RWPE2 (cell line): ENCODE measurements at regions not wholly inside any gene's neighbourhood (a gene's known extent, or its start where the extent isn't known, plus 50 kb on each side); places are given as distances from the start of the nearest gene placed in this dataset.

Experiments used
- ATAC-seq: fragments of 200-7000 bp; cut with Tn5 transposase; 3 replicates; pipeline ENCODE4 v1.9.1; 2021; ENCODE audit warnings: low read depth
- DNase-seq: peaks from one replicate; pipeline ENCODE4 v3.0.0-alpha.2; 2020; ENCODE audit warnings: low spot score
- H3K27ac ChIP-seq: fragments of 450-650 bp; 2 replicates; pipeline ENCODE4 v1.5.1; 2017; ENCODE audit warnings: mild to moderate bottlenecking; ENCODE audit not compliant: poor library complexity, severe bottlenecking
- H3K27me3 ChIP-seq: fragments of 250-450 bp; sonication (Bioruptor Pico); 2 replicates; pipeline ENCODE4 v1.5.1; 2021; ENCODE audit warnings: mild to moderate bottlenecking, moderate library complexity; ENCODE audit not compliant: insufficient read depth, poor library complexity, severe bottlenecking
- H3K36me3 ChIP-seq: fragments of 250-450 bp; sonication (Bioruptor Pico); 2 replicates; pipeline ENCODE4 v1.5.1; 2020; ENCODE audit warnings: low read depth, mild to moderate bottlenecking, moderate library complexity
- H3K4me1 ChIP-seq: fragments of 250-450 bp; sonication (Bioruptor Pico); 2 replicates; pipeline ENCODE4 v1.5.1; 2021; ENCODE audit warnings: mild to moderate bottlenecking, moderate library complexity; ENCODE audit not compliant: insufficient read depth, poor library complexity, severe bottlenecking
- H3K4me3 ChIP-seq: fragments of 250-450 bp; sonication (Bioruptor Pico); 2 replicates; pipeline ENCODE4 v1.5.1; 2021; ENCODE audit warnings: mild to moderate bottlenecking, moderate library complexity; ENCODE audit not compliant: severe bottlenecking
- H3K9me3 ChIP-seq: fragments of 250-450 bp; sonication (Bioruptor Pico); 2 replicates; pipeline ENCODE4 v1.5.1; 2021; ENCODE audit warnings: mild to moderate bottlenecking, moderate library complexity; ENCODE audit not compliant: severe bottlenecking
- TF ChIP-seq, protein P1 (sequence below): fragments of 450-650 bp; IDR thresholded peaks from one replicate; pipeline ENCODE4 v1.5.1; 2017; ENCODE audit warnings: mild to moderate bottlenecking, moderate library complexity; ENCODE audit not compliant: poor library complexity, severe bottlenecking

DNA sequence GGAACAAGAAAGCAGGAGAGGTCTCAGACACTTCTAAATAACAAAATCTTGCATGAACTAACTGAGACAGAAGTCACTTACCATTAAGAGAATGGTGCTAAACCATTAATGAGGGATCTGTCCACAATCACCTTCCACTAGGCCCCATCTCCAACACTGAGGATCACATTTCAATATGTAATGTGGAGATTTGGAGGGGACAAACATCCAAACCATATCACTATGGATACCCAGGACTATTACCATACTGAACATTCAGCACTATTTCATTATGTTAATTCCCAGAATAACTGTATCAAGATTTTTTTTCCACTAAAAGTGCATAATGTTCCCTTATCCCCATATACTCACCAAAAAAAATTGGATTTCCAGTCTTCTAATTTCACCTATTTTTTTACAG, 491.8 kb downstream of the LMO7 start:
- DNase-seq (no peak), ATAC-seq (no peak)
- Histone ChIP-seq H3K27ac (no peak overlapping the region), H3K36me3 (no peaks in the 10 kb centered on the region), H3K4me1 (no peaks in the 10 kb centered on the region), H3K4me3 (no peak overlapping the region), H3K27me3 (no peaks in the 10 kb centered on the region), H3K9me3 (no peaks in the 10 kb centered on the region)
- TF ChIP-seq, protein P1, sequence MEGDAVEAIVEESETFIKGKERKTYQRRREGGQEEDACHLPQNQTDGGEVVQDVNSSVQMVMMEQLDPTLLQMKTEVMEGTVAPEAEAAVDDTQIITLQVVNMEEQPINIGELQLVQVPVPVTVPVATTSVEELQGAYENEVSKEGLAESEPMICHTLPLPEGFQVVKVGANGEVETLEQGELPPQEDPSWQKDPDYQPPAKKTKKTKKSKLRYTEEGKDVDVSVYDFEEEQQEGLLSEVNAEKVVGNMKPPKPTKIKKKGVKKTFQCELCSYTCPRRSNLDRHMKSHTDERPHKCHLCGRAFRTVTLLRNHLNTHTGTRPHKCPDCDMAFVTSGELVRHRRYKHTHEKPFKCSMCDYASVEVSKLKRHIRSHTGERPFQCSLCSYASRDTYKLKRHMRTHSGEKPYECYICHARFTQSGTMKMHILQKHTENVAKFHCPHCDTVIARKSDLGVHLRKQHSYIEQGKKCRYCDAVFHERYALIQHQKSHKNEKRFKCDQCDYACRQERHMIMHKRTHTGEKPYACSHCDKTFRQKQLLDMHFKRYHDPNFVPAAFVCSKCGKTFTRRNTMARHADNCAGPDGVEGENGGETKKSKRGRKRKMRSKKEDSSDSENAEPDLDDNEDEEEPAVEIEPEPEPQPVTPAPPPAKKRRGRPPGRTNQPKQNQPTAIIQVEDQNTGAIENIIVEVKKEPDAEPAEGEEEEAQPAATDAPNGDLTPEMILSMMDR: no peak

DNA sequence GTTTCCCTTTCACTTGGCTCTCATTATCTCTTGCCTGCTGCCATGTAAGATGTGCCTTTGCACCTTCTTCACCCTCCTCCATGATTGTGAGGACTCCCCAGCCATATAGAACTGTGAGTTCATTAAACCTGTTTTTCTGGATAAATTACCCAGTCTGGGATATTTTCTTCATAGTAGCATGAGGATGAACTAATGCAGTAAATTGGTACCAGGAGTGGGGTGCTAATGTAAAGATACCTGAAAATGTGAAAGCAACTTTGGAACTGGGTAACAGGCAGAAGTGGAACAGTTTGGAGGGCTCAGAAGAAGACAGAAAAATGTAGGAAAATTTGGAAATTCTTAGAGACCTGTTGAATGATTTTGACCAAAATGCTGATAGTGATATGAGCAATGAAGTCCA, 487.4 kb downstream of the LMO7 start:
- TF ChIP-seq, protein P1: no peak
- H3K36me3 ChIP-seq: no peaks in the 10 kb centered on the region
- DNase-seq (no peak), ATAC-seq (no peak)
- H3K9me3 ChIP-seq: no peaks in the 10 kb centered on the region
- no peak overlapping the region for H3K27ac ChIP-seq
- no peaks in the 10 kb centered on the region for H3K4me1 ChIP-seq
- H3K4me3 ChIP-seq: no peak overlapping the region
- no peaks in the 10 kb centered on the region for H3K27me3 ChIP-seq

DNA sequence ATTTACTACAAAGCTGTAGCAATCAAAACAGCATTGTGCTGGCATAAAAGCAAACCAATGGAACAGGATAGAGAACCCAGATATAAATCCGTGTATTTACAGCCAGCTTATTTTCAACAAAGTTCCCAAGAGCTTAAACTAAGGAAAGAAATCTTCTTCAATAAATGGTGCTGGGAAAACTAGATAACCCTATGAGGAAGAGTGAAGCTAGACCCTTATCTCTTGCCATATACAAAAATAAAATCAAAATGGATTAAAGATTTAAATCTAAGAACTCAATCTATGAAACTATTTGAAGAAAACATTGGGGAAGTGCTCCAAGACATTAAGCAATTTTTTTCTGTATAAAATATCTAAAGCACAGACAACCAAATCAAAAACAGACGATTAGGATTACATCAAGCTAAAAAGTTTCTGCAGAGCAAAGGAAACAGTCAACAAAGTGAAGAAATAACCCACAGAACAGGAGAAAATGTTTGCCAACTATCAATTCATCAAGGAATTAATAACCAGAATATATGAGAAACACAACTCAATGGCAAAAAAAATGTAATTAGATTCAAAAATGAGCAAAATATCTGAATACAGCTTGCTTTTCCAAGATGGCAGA, 480.7 kb downstream of the LMO7 start:
- no peaks in the 10 kb centered on the region for H3K9me3 ChIP-seq
- H3K4me3 ChIP-seq: no peak overlapping the region
- no peaks in the 10 kb centered on the region for H3K27me3 ChIP-seq
- H3K27ac ChIP-seq: no peak overlapping the region
- ATAC-seq (no peak), DNase-seq (no peak)
- no peaks in the 10 kb centered on the region for H3K4me1 ChIP-seq
- H3K36me3 ChIP-seq: no peaks in the 10 kb centered on the region
- TF ChIP-seq, protein P1: no peak

DNA sequence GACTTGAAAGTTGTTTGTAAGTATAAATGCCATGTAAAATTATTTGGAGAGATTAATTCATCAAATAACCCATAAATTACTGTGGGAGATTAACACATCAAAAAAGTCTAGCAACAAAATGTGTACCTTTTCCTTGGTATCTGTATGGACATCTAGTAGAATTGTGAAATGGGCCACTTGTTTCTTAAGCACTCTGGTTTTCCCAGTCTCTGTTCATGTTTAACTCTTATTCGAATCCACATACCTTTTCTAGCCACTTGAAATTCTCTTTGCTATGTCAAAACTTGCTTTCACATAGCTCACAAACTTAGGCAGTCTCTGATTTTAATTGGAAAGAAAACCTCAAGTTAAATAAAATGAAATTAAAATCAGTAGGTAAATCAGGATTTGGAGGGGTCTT, 470.6 kb downstream of the LMO7 start:
- H3K4me1 ChIP-seq: no peaks in the 10 kb centered on the region
- TF ChIP-seq, protein P1: no peak
- no peak overlapping the region for H3K4me3 ChIP-seq
- no peak for ATAC-seq
- no peaks in the 10 kb centered on the region for H3K9me3 ChIP-seq
- no peak for DNase-seq
- H3K27me3 ChIP-seq: no peaks in the 10 kb centered on the region
- no peak overlapping the region for H3K27ac ChIP-seq
- H3K36me3 ChIP-seq: no peaks in the 10 kb centered on the region

DNA sequence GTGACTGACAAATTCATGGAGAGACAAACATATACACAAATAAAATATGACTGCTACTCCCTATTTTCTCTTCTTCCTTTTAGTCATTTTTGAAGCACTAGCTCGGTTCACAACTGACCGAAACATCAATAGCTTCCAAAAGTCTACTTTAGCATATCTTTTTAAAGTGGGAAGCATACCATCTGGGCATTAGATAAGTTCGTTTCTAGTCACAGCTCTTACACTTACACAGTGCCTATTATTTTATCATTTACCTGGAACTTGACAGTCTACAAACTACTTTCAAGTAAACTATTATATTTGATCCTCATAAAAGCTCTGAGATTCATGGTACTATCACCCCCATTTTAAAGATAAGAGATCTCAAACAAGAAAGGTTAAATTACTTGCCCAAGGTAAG, 458.5 kb downstream of the LMO7 start:
- DNase-seq: no peak
- Histone ChIP-seq H3K27ac (no peak overlapping the region), H3K36me3 (no peaks in the 10 kb centered on the region), H3K4me3 (no peak overlapping the region), H3K9me3 (no peaks in the 10 kb centered on the region), H3K4me1 (no peaks in the 10 kb centered on the region), H3K27me3 (no peaks in the 10 kb centered on the region)
- TF ChIP-seq, protein P1: no peak
- ATAC-seq: no peak
